Esophagus squamous epithelium (tissue), 5 donors: ENCODE measurements at regions not wholly inside any gene's neighbourhood (a gene's known extent, or its start where the extent isn't known, plus 50 kb on each side); places are given as distances from the start of the nearest gene placed in this dataset.

Experiments used
- DNase-seq: peaks from one replicate; lab custom pipeline; 2025; lab: John Stamatoyannopoulos, UW
- H3K27ac ChIP-seq, 4 donors: fragments of 200-600 bp; sonication (generic); one replicate each; pipeline ENCODE4 v1.5.1; 2016 to 2019; ENCODE audit warnings: mild to moderate bottlenecking in 1 of 4
- H3K27me3 ChIP-seq, 4 donors: fragments of 200-600 bp; sonication (generic); 1 replicate in 3 of 4; 2 replicates in 1 of 4; pipeline versions ENCODE4 v1.5.1 to v1.6.0; 2017 to 2021; ENCODE audit warnings: antibody characterized with exemption in 1 of 4
- H3K36me3 ChIP-seq, 3 donors: fragments of 200-600 bp; sonication (generic); one replicate each; pipeline ENCODE4 v1.5.1; 2016 to 2019
- H3K4me1 ChIP-seq, 3 donors: fragments of 200-600 bp; sonication (generic); one replicate each; pipeline ENCODE4 v1.5.1; 2017 to 2019
- H3K4me3 ChIP-seq, 4 donors: fragments of 200-600 bp; sonication (generic); 1 replicate in 3 of 4; 2 replicates in 1 of 4; pipeline ENCODE4 v1.5.1; 2016 to 2019; ENCODE audit warnings: mild to moderate bottlenecking in 2 of 4, moderate library complexity in 1 of 4
- H3K9me3 ChIP-seq, 3 donors: fragments of 200-600 bp; sonication (generic); one replicate each; pipeline ENCODE4 v1.5.1; 2016 to 2019
- POLR2A ChIP-seq, 4 donors: fragments of 450-650 bp; IDR thresholded peaks; one replicate each; pipeline ENCODE4 v1.6.1; 2017; ENCODE audit warnings: antibody characterized with exemption in 4 of 4, mild to moderate bottlenecking in 4 of 4, moderate library complexity in 3 of 4
- WGBS, 2 donors: methylation state at CpG; one replicate each; pipeline ENCODE4 v1.1.5; 2018; 5-methylcytosine and 5-hydroxymethylcytosine counted together
- intact Hi-C: fragments of 100-400 bp; cut with DNase I; formaldehyde crosslinking; loops from one replicate; pipeline ENCODE4 v1.15.0; 2022
- TF ChIP-seq, protein P1 (sequence below), 6 experiments: fragments of 450-650 bp in 4 of 6; fragments of 200-600 bp in 2 of 6; sonication (generic) in 2 of 6; IDR thresholded peaks; one replicate each; pipeline ENCODE4 v1.5.1; 2016 to 2019; ENCODE audit warnings: antibody characterized with exemption in 6 of 6, mild to moderate bottlenecking in 4 of 6, moderate library complexity in 4 of 6
- donor health status: DM: yes; HTN: yes; CAD: no.

DNA sequence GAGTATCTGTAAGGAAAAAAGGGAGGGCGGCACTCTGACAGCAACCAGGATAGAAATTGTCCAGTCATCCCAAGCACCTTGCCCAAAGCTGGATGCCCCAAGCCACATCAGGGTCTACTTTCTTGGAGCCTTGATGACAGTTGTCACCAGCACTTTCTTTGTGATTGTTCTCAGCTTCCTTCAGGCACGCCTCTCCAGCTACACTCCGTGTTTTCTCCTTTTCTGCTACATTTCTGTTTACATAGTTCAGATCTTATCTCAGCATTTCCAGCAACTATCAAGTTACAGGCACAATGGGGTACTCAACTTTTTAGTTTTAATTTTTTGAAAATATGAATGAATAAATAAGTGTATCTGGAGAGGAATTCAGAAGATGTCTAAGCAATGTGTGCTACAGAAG is 115.3 kb upstream of the CELF4 start:
- H3K27ac ChIP-seq, result no peak overlapping the region
- H3K27me3 ChIP-seq, result no peaks in the 10 kb centered on the region
- DNase-seq, result no peak
- intact Hi-C loops, result no loop called here
- WGBS, 2 donors, result 47 to 55% methylated on average over 3 of the region's 3 CpGs
- H3K4me1 ChIP-seq, result no peaks in the 10 kb centered on the region
- H3K36me3 ChIP-seq, result no peaks in the 10 kb centered on the region
- peaks cover 0 to 3% (median 0%) of the 10 kb centered on the region in 3 donors for H3K9me3 ChIP-seq
- no peak overlapping the region for H3K4me3 ChIP-seq
- TF ChIP-seq, protein P1, sequence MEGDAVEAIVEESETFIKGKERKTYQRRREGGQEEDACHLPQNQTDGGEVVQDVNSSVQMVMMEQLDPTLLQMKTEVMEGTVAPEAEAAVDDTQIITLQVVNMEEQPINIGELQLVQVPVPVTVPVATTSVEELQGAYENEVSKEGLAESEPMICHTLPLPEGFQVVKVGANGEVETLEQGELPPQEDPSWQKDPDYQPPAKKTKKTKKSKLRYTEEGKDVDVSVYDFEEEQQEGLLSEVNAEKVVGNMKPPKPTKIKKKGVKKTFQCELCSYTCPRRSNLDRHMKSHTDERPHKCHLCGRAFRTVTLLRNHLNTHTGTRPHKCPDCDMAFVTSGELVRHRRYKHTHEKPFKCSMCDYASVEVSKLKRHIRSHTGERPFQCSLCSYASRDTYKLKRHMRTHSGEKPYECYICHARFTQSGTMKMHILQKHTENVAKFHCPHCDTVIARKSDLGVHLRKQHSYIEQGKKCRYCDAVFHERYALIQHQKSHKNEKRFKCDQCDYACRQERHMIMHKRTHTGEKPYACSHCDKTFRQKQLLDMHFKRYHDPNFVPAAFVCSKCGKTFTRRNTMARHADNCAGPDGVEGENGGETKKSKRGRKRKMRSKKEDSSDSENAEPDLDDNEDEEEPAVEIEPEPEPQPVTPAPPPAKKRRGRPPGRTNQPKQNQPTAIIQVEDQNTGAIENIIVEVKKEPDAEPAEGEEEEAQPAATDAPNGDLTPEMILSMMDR (IDR thresholded peaks at IDR 0.05), result no peak
- TF ChIP-seq POLR2A (IDR thresholded peaks at IDR 0.05), result no peak

DNA sequence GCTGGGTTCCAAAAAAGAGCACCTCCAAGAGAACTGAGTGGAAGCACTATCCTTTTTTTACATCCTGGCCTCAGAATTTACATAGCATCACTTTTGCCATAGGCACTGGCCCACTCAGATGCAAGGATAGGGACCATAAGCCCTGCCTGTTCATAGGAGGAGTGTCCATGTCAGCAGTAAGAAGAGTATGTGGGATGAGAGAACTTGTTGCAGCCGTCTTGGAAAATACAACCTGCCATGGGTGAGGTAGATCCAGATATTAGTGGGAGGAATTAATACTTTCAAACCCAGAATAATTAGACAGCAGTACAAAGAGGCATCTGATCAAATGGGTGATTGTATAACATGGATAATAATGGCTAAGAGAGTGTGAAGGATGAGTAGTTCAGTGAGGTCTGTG is 110.7 kb upstream of the CELF4 start:
- DNase-seq, result no peak
- H3K4me3 ChIP-seq, result no peak overlapping the region
- whole genome bisulfite sequencing, 2 donors, result 67 to 86% methylated on average over 1 of the region's 1 CpG
- no peaks in the 10 kb centered on the region for H3K36me3 ChIP-seq
- peaks cover 0 to 3% (median 0%) of the 10 kb centered on the region in 3 donors for H3K9me3 ChIP-seq
- no peaks in the 10 kb centered on the region for H3K4me1 ChIP-seq
- TF ChIP-seq, protein P1 (IDR thresholded peaks at IDR 0.05), result no peak
- TF ChIP-seq POLR2A (IDR thresholded peaks at IDR 0.05), result no peak
- H3K27me3 ChIP-seq, result no peaks in the 10 kb centered on the region
- intact Hi-C loops, result no loop called here
- no peak overlapping the region for H3K27ac ChIP-seq

DNA sequence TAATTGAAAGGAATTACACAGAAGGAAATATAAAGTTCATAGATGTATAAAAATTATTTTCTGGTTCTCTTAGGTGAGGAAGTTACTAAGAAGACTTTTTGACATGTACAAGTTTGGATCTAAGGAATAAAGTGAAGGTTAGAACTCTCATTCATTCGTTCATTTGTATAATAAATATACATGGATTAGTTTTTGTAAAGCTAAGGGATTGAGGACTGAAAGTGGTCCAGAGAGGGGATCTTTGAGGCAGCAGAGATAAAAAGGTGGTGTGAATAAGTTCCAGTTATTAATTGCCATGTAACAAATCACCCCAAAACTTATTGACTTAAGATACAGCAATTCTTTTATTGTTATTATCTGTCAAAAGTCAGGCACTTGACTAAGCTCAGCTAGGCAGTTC is 110.1 kb upstream of the CELF4 start:
- Histone ChIP-seq H3K9me3 (peaks cover 0 to 3% (median 0%) of the 10 kb centered on the region in 3 donors), H3K27me3 (no peaks in the 10 kb centered on the region), H3K4me1 (no peaks in the 10 kb centered on the region), H3K4me3 (no peak overlapping the region), H3K27ac (no peak overlapping the region), H3K36me3 (no peaks in the 10 kb centered on the region)
- WGBS, 2 donors, result 74 to 80% methylated on average over 1 of the region's 1 CpG
- TF ChIP-seq, protein P1 (IDR thresholded peaks at IDR 0.05), result no peak
- no peak for TF ChIP-seq POLR2A (IDR thresholded peaks at IDR 0.05)
- no peak for DNase-seq
- intact Hi-C loops, result no loop called here

DNA sequence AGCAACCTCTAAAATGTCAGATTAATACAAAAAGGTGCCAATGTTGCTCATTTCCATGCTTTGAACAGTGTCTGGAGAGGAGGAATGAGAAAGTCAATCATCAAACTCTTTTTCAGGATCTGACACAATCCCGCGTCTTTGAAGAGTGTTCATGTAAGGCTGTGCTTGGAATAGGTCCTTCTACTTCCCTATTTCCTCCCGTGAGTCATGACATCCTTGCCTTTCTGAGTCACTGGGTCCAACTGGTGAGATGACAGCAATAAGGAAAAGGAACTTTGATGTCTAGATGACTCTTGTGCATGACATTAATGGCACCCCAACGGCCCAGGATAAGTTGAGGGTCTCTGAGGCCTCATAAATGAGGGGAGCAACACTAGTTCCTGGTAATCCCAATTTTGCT is 109.0 kb upstream of the CELF4 start:
- Histone ChIP-seq H3K27ac (no peak overlapping the region), H3K9me3 (peaks cover 0 to 3% (median 0%) of the 10 kb centered on the region in 3 donors), H3K27me3 (no peaks in the 10 kb centered on the region), H3K4me3 (no peak overlapping the region), H3K4me1 (no peaks in the 10 kb centered on the region), H3K36me3 (no peaks in the 10 kb centered on the region)
- no peak for TF ChIP-seq POLR2A (IDR thresholded peaks at IDR 0.05)
- TF ChIP-seq, protein P1 (IDR thresholded peaks at IDR 0.05), result no peak
- WGBS, 2 donors, result 65 to 73% methylated on average over 4 of the region's 4 CpGs
- DNase-seq, result no peak
- intact Hi-C loops, result no loop called here

DNA sequence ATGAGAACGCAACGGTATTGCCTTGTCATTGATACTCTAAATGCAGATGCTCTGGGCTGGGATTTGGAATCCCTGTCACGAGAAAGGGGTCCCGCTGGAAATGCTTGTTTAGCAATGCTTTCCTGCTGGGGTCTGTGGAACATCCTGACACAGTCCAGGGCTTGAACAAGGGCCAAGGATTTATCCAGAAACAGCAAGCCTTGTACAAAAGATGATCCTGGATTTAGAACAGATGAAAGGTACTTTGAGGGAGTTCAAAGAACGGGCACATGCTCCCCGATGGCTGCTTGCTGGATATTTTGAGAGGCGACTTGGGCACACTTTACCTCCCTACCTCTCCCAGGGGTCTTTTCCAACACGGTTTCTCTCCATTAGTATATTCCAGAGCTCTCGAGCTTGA is 108.1 kb upstream of the CELF4 start:
- DNase-seq, result no peak
- intact Hi-C loops, result no loop called here

More for the DNA sequence above, 108.1 kb upstream of the CELF4 start:
- no peaks in the 10 kb centered on the region for H3K36me3 ChIP-seq
- peaks cover 0 to 3% (median 0%) of the 10 kb centered on the region in 3 donors for H3K9me3 ChIP-seq
- TF ChIP-seq, protein P1 (IDR thresholded peaks at IDR 0.05), result no peak
- no peak for TF ChIP-seq POLR2A (IDR thresholded peaks at IDR 0.05)
- no peaks in the 10 kb centered on the region for H3K27me3 ChIP-seq
- no peak overlapping the region for H3K4me3 ChIP-seq
- H3K4me1 ChIP-seq, result no peaks in the 10 kb centered on the region
- no peak overlapping the region for H3K27ac ChIP-seq
- WGBS, 2 donors, result 64 to 67% methylated on average over 7 to 9 of the region's 9 CpGs
